GM12878 (cell line): ENCODE measurements at regions not wholly inside any gene's neighbourhood (a gene's known extent, or its start where the extent isn't known, plus 50 kb on each side); places are given as distances from the start of the nearest gene placed in this dataset.
"Not testable (repeated sequence)": the region's sequence is repeated elsewhere in the genome, so short reads cannot be mapped to it uniquely, and the experiment has no call there.

Source experiments
- ATAC-seq: fragments of 200-7000 bp; cut with Tn5 transposase; 3 replicates; pipeline ENCODE4 v1.9.1; 2020; ENCODE audit warnings: mild to moderate bottlenecking, moderate library complexity
- BruUV-seq: library from RNA; stranded (reverse); fragments of 400-500 nt; replicated peaks from 2 replicates; lab custom pipeline; 2021; lab: Mats Ljungman, UMichigan
- CTCF ChIA-PET: fragments of 300-600 bp; sonication (Branson Sonifier 250); formaldehyde crosslinking; extraction: SDS; loops from one replicate; lab custom pipeline; 2021; ENCODE audit warnings: inconsistent platforms; lab: Yijun Ruan, JAX
- POLR2A ChIA-PET: fragments of 350-600 bp; formaldehyde crosslinking; extraction: SDS; loops from one replicate; lab custom pipeline; 2021; ENCODE audit warnings: inconsistent platforms; lab: Charles Lee
- RAD21 ChIA-PET: fragments of 300-600 bp; sonication (Branson Sonifier 250); formaldehyde crosslinking; loops from one replicate; lab custom pipeline; 2023; ENCODE audit warnings: antibody characterized with exemption; ENCODE audit not compliant: unreplicated experiment; lab: Charles Lee
- SMC1A ChIA-PET: fragments of 300-600 bp; sonication (Branson Sonifier 250); formaldehyde crosslinking; loops from one replicate; lab custom pipeline; 2023; ENCODE audit not compliant: unreplicated experiment, uncharacterized antibody; lab: Charles Lee
- DNase-seq: peaks from one replicate; pipeline ENCODE4 v3.0.0-alpha.2; 2011; ENCODE audit warnings: low read depth, low spot score
- FAIRE-seq: peaks from 3 replicates; lab custom pipeline; 2011; peaks lifted over from hg19 to GRCh38; lab: Jason Lieb, UNC
- H2AFZ ChIP-seq: 2 replicates; pipeline ENCODE4 v1.6.0; 2011; ENCODE audit warnings: low read depth, low read length, control low read depth; ENCODE audit not compliant: control insufficient read depth
- H3K27ac ChIP-seq: 2 replicates; pipeline ENCODE4 v1.5.1; 2011; ENCODE audit warnings: control low read depth; ENCODE audit not compliant: control insufficient read depth, insufficient read depth
- H3K27me3 ChIP-seq, 2 experiments: replicated peaks in 1 of 2; 2 replicates each; pipeline versions ENCODE4 v1.6.0 to v1.6.1; 2011; ENCODE audit warnings: low read length in 1 of 2; ENCODE audit not compliant: control insufficient read depth in 2 of 2, insufficient read depth in 2 of 2
- H3K36me3 ChIP-seq, 2 experiments: 2 replicates each; pipeline ENCODE4 v1.5.1; 2011; ENCODE audit warnings: low read length in 1 of 2; ENCODE audit not compliant: control insufficient read depth in 2 of 2, insufficient read depth in 2 of 2
- H3K4me1 ChIP-seq: 2 replicates; pipeline ENCODE4 v1.6.1; 2011; ENCODE audit warnings: mild to moderate bottlenecking, low read length, moderate library complexity, mixed read lengths; ENCODE audit not compliant: control insufficient read depth, insufficient read depth
- H3K4me2 ChIP-seq: 2 replicates; pipeline ENCODE4 v1.6.0; 2011; ENCODE audit warnings: control low read depth; ENCODE audit not compliant: control insufficient read depth, insufficient read depth
- H3K4me3 ChIP-seq: fragments of 200-600 bp; sonication (generic); 2 replicates; pipeline ENCODE4 v1.5.1; 2016
- H3K79me2 ChIP-seq: 2 replicates; pipeline ENCODE4 v1.6.0; 2011; ENCODE audit warnings: low read length; ENCODE audit not compliant: control insufficient read depth, insufficient read depth
- H3K9ac ChIP-seq: 2 replicates; pipeline ENCODE4 v1.8.0; 2011; ENCODE audit warnings: low read length, control low read depth, mixed read lengths; ENCODE audit not compliant: control insufficient read depth, insufficient read depth
- H3K9me3 ChIP-seq: replicated peaks from 3 replicates; pipeline ENCODE4 v1.5.1; 2011; ENCODE audit warnings: mild to moderate bottlenecking, low read length; ENCODE audit not compliant: control insufficient read depth, insufficient read depth
- H4K20me1 ChIP-seq: 2 replicates; pipeline ENCODE4 v1.6.0; 2011; ENCODE audit not compliant: control insufficient read depth, insufficient read depth
- BRCA1 ChIP-seq: IDR thresholded peaks from 2 replicates; pipeline ENCODE4 v1.6.1; 2011; ENCODE audit warnings: low read depth, low read length, improper control_type of control experiment
- ELK1 ChIP-seq: IDR thresholded peaks from 2 replicates; pipeline ENCODE4 v1.6.1; 2012; ENCODE audit warnings: low read depth, low read length, improper control_type of control experiment
- GABPA ChIP-seq: IDR thresholded peaks from 2 replicates; pipeline ENCODE4 v1.6.1; 2014; ENCODE audit warnings: antibody characterized with exemption, low read depth, mild to moderate bottlenecking, inconsistent platforms
- RFX5 ChIP-seq: IDR thresholded peaks from 2 replicates; pipeline ENCODE4 v1.6.1; 2011; ENCODE audit warnings: low read depth, low read length, improper control_type of control experiment
- ZNF592 ChIP-seq: fragments of 450-650 bp; IDR thresholded peaks from 2 replicates; pipeline ENCODE4 v1.6.1; 2017; ENCODE audit warnings: mild to moderate bottlenecking, moderate library complexity
- WGBS: methylation state at CpG from one replicate; pipeline ENCODE4 v1.1.6; 2016; ENCODE audit warnings: low lambda C conversion rate; ENCODE audit not compliant: insufficient replicate concordance, insufficient coverage; ENCODE audit errors: missing lambda C conversion rate; 5-methylcytosine and 5-hydroxymethylcytosine counted together
- in situ Hi-C: fragments of 300-500 bp; cut with MboI; formaldehyde crosslinking; loops from 9 replicates; pipeline ENCODE4 v1.14.3; 2018; ENCODE audit warnings: mixed read lengths
- intact Hi-C: fragments of 100-400 bp; cut with micrococcal nuclease; formaldehyde crosslinking; loops from one replicate; pipeline ENCODE4 v1.14.2; 2022; ENCODE audit not compliant: unreplicated experiment

- TF ChIP-seq ZNF592 = no peak
- TF ChIP-seq ELK1 = no peak
- TF ChIP-seq BRCA1 = no peak
- no peak for TF ChIP-seq RFX5
- no peak for TF ChIP-seq GABPA
Measured at GRCh38 chr11:92082652-92083051, 142.0 kb upstream of the FAT3 start (continued).

- CTCF ChIA-PET, H3K9me3 ChIP-seq, H3K79me2 ChIP-seq, intact Hi-C loops, RAD21 ChIA-PET, H3K36me3 ChIP-seq, H3K4me1 ChIP-seq, H3K27me3 ChIP-seq, BruUV-seq, H3K4me2 ChIP-seq, H4K20me1 ChIP-seq, H2AFZ ChIP-seq, POLR2A ChIA-PET, in situ Hi-C loops, H3K27ac ChIP-seq, H3K4me3 ChIP-seq, H3K9ac ChIP-seq, SMC1A ChIA-PET, FAIRE-seq, DNase-seq, ATAC-seq: not testable (repeated sequence)
- whole genome bisulfite sequencing = 0% methylated on average over 1 of the region's 1 CpG
Measured at GRCh38 chr11:92074498-92074897, 150.1 kb upstream of the FAT3 start.
